ENCODE measurements at regions not wholly inside any gene's neighbourhood (a gene's known extent, or its start where the extent isn't known, plus 50 kb on each side); places are given as distances from the start of the nearest gene placed in this dataset.

GRCh38 chr4:187271848-187272247 is 548.2 kb upstream of the FAT1 start:
- no peak overlapping the region for H3K27ac ChIP-seq

GRCh38 chr4:187274153-187274552 is 550.5 kb upstream of the FAT1 start:
- DNase-seq (ENCODE audit: low read depth, low spot score), result no peak
- H3K27ac ChIP-seq, result no peak overlapping the region

More at GRCh38 chr4:187271848-187272247, 548.2 kb upstream of the FAT1 start:
- DNase-seq (ENCODE audit: low read depth, low spot score), result no peak

- no peak overlapping the region for H3K27ac ChIP-seq
- no peak for DNase-seq (ENCODE audit: low read depth, low spot score)
Observed at GRCh38 chr4:187276736-187277408, 553.2 kb upstream of the FAT1 start.

- no peak overlapping the region for H3K27ac ChIP-seq
- no peak for DNase-seq (ENCODE audit: low read depth, low spot score)
Observed at GRCh38 chr4:187283201-187283955, 559.7 kb upstream of the FAT1 start.

- no peak overlapping the region for H3K27ac ChIP-seq
- no peak for DNase-seq (ENCODE audit: low read depth, low spot score)
Observed at GRCh38 chr4:187286525-187286924, 562.9 kb upstream of the FAT1 start.

GRCh38 chr4:187289371-187289770 is 565.7 kb upstream of the FAT1 start:
- no peak overlapping the region for H3K27ac ChIP-seq
- no peak for DNase-seq (ENCODE audit: low read depth, low spot score)

- peak; percentile 56 for DNase-seq (ENCODE audit: low read depth, low spot score)
- H3K27ac ChIP-seq, result no peak overlapping the region
Observed at GRCh38 chr4:187294861-187295260, 571.2 kb upstream of the FAT1 start.

GRCh38 chr4:187301923-187302322 is 578.3 kb upstream of the FAT1 start:
- H3K27ac ChIP-seq, result no peak overlapping the region
- no peak for DNase-seq (ENCODE audit: low read depth, low spot score)

- no peak for DNase-seq (ENCODE audit: low read depth, low spot score)
- H3K27ac ChIP-seq, result no peak overlapping the region
Observed at GRCh38 chr4:187302457-187303150, 578.9 kb upstream of the FAT1 start.

- no peak for DNase-seq (ENCODE audit: low read depth, low spot score)
- H3K27ac ChIP-seq, result no peak overlapping the region
Observed at GRCh38 chr4:187304133-187304532, 580.5 kb upstream of the FAT1 start.

- peak; percentile 64 for DNase-seq (ENCODE audit: low read depth, low spot score)
Observed at GRCh38 chr4:187307131-187307530, 583.5 kb upstream of the FAT1 start.

GRCh38 chr4:187309456-187309855 is 585.8 kb upstream of the FAT1 start:
- peak; percentile 34 for DNase-seq (ENCODE audit: low read depth, low spot score)
- peak overlapping the region; percentile 81 for H3K27ac ChIP-seq

More at GRCh38 chr4:187307131-187307530, 583.5 kb upstream of the FAT1 start:
- H3K27ac ChIP-seq, result peak overlapping the region; percentile 81

- no peak overlapping the region for H3K27ac ChIP-seq
- DNase-seq (ENCODE audit: low read depth, low spot score), result no peak
Observed at GRCh38 chr4:187312299-187312698, 588.6 kb upstream of the FAT1 start.

- no peak overlapping the region for H3K27ac ChIP-seq
- no peak for DNase-seq (ENCODE audit: low read depth, low spot score)
Observed at GRCh38 chr4:187317799-187318198, 594.1 kb upstream of the FAT1 start.

- DNase-seq (ENCODE audit: low read depth, low spot score), result no peak
- H3K27ac ChIP-seq, result no peak overlapping the region
Observed at GRCh38 chr4:187321711-187322110, 598.1 kb upstream of the FAT1 start.

GRCh38 chr4:187332141-187332540 is 608.5 kb upstream of the FAT1 start:
- no peak for DNase-seq (ENCODE audit: low read depth, low spot score)
- H3K27ac ChIP-seq, result no peak overlapping the region

GRCh38 chr4:187333151-187333550 is 609.5 kb upstream of the FAT1 start:
- H3K27ac ChIP-seq, result no peak overlapping the region
- no peak for DNase-seq (ENCODE audit: low read depth, low spot score)

GRCh38 chr4:187335339-187335738 is 611.7 kb upstream of the FAT1 start:
- no peak for DNase-seq (ENCODE audit: low read depth, low spot score)
- no peak overlapping the region for H3K27ac ChIP-seq

- peak; percentile 49 for DNase-seq (ENCODE audit: low read depth, low spot score)
- H3K27ac ChIP-seq, result peak overlapping the region; percentile 54
Observed at GRCh38 chr4:187354740-187355139, 631.1 kb upstream of the FAT1 start.

GRCh38 chr4:187357045-187357643 is 633.5 kb upstream of the FAT1 start:
- DNase-seq (ENCODE audit: low read depth, low spot score), result no peak
- no peak overlapping the region for H3K27ac ChIP-seq

GRCh38 chr4:187357821-187358220 is 634.2 kb upstream of the FAT1 start:
- H3K27ac ChIP-seq, result no peak overlapping the region
- DNase-seq (ENCODE audit: low read depth, low spot score), result no peak
